Esophagus squamous epithelium (tissue), 4 donors: ENCODE measurements at regions not wholly inside any gene's neighbourhood (a gene's known extent, or its start where the extent isn't known, plus 50 kb on each side); places are given as distances from the start of the nearest gene placed in this dataset.

Experiments used
- CTCF ChIP-seq, 6 experiments: fragments of 450-650 bp in 4 of 6; fragments of 200-600 bp in 2 of 6; sonication (generic) in 2 of 6; IDR thresholded peaks; one replicate each; pipeline ENCODE4 v1.5.1; 2016 to 2019; ENCODE audit warnings: antibody characterized with exemption in 6 of 6, mild to moderate bottlenecking in 4 of 6, moderate library complexity in 4 of 6
- POLR2A ChIP-seq, 4 donors: fragments of 450-650 bp; IDR thresholded peaks; one replicate each; pipeline ENCODE4 v1.6.1; 2017; ENCODE audit warnings: antibody characterized with exemption in 4 of 4, mild to moderate bottlenecking in 4 of 4, moderate library complexity in 3 of 4

DNA sequence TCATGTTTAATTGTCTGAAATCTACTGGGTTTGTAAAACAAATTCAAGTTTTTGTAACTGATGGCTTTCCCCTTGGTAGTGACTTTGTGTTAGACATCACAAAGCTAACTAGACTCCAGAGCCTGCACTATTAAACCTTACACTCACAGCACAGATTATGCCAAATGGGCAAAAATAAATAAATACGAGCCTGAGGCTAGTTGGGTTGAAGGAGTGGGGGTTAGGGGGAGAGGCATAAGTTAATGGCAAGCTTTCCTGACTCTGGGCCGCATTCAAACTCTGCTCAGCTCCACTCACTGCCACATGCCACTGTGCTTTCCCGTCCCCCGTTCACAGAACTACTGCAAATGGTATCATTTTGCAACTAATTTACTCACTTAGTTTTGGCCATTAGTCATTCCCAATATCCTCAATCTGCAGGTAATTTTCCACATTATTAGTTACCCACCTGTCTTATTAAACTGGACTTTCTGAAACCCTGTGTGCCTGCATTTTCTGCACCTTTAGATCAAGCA is 1079.9 kb upstream of the PIK3C3 start:
- no peak for TF ChIP-seq CTCF (IDR thresholded peaks at IDR 0.05)
- no peak for TF ChIP-seq POLR2A (IDR thresholded peaks at IDR 0.05)
